RWPE1 (cell line): ENCODE measurements at regions not wholly inside any gene's neighbourhood (a gene's known extent, or its start where the extent isn't known, plus 50 kb on each side); places are given as distances from the start of the nearest gene placed in this dataset.
A peak's percentile ranks its signal among the peaks of the same experiment; 100 is the strongest.
"Not testable (repeated sequence)": the region's sequence is repeated elsewhere in the genome, so short reads cannot be mapped to it uniquely, and the experiment has no call there.

Experiments used
- CTCF ChIA-PET: fragments of 350-600 bp; sonication (Branson Sonifier 250); formaldehyde crosslinking; extraction: SDS; loops from one replicate; lab custom pipeline; 2021; lab: Yijun Ruan, JAX
- POLR2A ChIA-PET: fragments of 400-600 bp; formaldehyde crosslinking; extraction: SDS; loops from one replicate; lab custom pipeline; 2020; ENCODE audit warnings: antibody characterized with exemption; ENCODE audit not compliant: low non-redundant PET; lab: Yijun Ruan, JAX
- DNase-seq: peaks from one replicate; pipeline ENCODE4 v3.0.0; 2012; ENCODE audit warnings: low spot score
- H3K27ac ChIP-seq: fragments of 450-650 bp; 2 replicates; pipeline ENCODE4 v1.5.1; 2017
- TF ChIP-seq, protein P1 (sequence below): fragments of 450-650 bp; conservative IDR thresholded peaks from 2 replicates; pipeline ENCODE4 v1.5.1; 2017; ENCODE audit warnings: low read depth, mild to moderate bottlenecking

DNA sequence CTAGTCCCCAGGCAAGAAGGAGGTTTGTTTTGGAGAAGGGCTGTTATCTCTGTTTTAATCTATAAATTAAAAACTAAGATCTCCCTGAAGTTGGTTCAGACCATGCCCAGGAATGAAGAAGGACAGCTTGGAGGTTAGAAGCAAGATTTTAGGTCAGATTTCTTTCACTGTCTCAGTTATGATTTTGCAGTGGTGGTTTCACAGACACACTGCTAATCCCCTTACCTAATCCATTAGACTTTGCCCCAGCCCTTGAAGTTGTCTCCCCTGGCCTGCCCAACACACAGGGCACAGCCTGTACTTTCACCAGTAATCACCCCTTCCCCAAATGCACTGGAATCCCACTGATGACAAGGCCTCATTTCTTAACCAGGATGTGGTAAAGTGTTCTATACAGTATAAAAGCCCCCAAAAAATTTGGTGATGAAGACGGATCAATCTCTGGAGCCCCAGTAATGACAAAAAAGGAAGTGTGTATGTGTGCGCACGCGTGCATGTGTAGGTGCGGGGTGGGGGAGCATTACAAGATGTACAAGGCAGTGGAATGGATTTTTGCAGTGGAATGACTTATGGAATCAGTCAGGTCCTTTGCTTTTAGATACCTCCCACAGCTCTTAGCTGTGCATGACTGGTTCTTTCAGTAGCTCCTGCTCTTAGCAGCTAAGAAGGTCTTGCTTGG, 73.1 kb upstream of the TERB2 start:
- TF ChIP-seq, protein P1, sequence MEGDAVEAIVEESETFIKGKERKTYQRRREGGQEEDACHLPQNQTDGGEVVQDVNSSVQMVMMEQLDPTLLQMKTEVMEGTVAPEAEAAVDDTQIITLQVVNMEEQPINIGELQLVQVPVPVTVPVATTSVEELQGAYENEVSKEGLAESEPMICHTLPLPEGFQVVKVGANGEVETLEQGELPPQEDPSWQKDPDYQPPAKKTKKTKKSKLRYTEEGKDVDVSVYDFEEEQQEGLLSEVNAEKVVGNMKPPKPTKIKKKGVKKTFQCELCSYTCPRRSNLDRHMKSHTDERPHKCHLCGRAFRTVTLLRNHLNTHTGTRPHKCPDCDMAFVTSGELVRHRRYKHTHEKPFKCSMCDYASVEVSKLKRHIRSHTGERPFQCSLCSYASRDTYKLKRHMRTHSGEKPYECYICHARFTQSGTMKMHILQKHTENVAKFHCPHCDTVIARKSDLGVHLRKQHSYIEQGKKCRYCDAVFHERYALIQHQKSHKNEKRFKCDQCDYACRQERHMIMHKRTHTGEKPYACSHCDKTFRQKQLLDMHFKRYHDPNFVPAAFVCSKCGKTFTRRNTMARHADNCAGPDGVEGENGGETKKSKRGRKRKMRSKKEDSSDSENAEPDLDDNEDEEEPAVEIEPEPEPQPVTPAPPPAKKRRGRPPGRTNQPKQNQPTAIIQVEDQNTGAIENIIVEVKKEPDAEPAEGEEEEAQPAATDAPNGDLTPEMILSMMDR, result no peak
- no peak overlapping the region for H3K27ac ChIP-seq
- ChIA-PET POLR2A (no interaction called here), CTCF (interaction anchor here (0.6 kb wide), 1 partner anchor 21 kb away, joined by 3 read pairs; no protein-coding TSS in a partner anchor)
- no peak for DNase-seq

DNA sequence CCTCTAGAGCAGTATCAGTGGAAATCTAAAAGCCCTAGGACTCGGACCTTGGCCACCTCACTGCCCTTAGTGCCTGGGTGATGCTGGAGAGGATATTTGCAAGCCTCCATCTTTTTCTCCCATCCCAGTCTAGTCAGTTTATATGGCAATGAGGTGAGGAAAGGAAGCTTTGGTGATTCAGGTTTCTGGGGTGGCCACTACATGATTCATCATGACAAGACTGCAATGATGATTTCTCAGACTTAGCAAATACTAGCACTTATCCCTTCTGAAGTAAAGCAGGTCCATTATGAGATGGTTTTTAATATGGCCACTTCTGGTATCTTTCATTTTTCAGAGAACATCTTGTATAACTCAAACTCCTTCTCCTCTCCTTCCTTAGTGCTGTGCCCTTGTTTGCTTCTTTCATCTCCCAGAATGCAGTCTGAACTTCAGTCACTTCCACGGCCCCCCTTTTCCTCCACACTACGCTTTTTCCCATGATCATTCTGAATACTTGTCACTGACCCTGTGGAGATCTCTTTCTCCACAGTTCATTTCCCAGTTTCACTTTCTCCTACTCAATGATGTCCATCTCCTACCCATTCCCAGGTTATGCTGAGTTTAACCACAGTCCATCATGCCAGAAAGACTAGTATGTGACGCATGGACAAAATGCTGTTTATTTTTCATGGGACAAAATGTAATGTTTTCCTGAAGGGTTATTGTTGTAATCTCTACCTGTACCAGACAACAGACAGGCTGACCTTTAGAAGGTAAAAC, 57.4 kb upstream of the TERB2 start:
- CTCF ChIA-PET, POLR2A ChIA-PET: not testable (repeated sequence)

DNA sequence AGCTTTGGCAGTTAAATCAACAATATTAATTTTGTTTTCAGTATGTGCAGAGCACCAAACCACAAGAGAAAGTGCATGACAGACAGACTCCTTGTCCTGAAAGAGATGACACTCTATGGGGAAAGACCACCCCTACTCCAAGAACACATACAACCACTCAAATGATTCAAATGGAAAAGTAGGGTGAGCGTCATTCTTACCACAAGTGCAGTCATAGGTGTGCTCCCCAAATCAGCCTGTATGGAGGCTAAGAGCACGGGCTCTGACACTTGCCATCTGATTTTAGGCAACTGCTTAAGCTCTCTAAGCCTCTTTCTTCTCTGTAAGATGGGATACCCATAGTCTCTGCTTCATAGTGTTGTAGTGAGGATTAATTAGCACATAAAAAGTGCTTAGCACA, 56.7 kb upstream of the TERB2 start:
- CTCF ChIA-PET, result not testable (repeated sequence)

More for the DNA sequence above, 57.4 kb upstream of the TERB2 start:
- peak; percentile 3 for DNase-seq
- not testable (repeated sequence) for H3K27ac ChIP-seq

DNA sequence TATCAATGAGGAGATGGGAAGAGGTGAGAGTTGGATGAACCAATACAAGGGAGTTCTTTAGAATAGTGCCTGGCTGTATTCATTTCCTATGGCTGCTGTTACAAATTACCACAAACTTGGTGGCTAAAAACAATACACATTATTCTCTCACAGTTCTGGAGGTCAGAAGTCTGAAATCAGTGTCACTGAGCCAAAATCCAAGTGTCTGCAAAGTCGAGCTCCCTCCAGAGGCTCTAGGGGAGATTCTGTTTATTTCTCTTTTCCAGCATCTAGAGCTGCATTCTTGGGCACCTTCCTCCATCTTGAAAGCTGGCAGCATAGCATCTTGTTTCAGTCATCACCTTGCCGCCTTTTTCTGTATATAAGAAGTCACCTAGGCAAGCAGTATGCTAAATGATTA, 55.7 kb upstream of the TERB2 start:
- POLR2A ChIA-PET, H3K27ac ChIP-seq, CTCF ChIA-PET, DNase-seq: not testable (repeated sequence)

More for the DNA sequence above, 56.7 kb upstream of the TERB2 start:
- H3K27ac ChIP-seq, POLR2A ChIA-PET, DNase-seq: not testable (repeated sequence)

DNA sequence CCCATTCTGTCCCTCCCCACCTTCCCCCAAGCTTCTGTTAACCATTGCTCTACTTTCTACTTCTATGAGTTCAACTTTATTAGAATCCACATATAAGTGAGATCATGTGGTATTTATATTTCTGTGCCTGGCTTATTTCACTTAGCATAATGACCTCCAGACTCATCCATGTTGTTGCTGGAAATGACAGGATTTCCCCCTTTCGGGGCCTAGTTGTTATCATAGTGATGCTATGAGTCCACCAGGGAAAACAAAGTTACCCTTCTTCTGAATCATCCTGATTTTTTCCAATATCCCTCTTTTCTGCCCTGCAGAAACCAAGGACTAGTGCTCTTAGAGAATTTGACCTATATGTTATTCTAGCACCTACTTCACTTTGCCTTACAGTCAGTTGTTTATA, 53.2 kb upstream of the TERB2 start:
- POLR2A ChIA-PET, CTCF ChIA-PET, DNase-seq, H3K27ac ChIP-seq: not testable (repeated sequence)

DNA sequence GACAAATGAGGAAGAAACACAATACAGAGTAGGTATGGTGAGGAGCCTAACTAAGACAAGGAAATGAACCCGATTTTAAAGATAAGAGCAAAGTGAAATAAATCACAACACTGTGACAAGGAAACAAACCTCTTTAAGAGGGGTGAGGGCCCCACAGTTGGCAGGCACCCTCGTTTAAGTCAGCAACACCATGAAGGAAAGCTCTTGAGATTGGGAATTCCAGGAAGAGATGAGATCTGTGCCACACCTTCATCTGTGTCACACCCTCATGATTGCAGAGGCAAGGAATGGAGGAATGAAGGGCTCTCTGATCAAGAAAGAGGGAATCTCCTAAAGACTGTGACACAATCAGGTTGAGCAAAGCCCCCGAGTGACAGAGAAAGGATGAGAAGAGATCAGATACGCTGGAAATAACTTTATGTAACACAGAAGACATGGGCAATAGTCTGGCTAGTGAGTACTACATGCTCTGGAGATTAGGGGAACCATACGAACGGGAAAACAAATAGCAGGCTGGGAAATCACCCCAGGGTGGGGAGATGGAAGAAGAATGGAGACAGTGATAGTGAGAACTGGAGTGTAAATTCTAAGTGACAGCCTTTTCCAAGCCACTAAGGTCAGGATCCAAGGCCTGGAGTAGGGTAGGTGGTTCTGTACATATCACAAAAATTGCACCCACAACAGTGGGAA, 51.7 kb upstream of the TERB2 start:
- not testable (repeated sequence) for DNase-seq

More for the DNA sequence above, 51.7 kb upstream of the TERB2 start:
- H3K27ac ChIP-seq, POLR2A ChIA-PET: not testable (repeated sequence)
- CTCF ChIA-PET, result interaction anchor here (0.6 kb wide), 1 partner anchor 22 kb away, joined by 3 read pairs; no protein-coding TSS in a partner anchor
